Brain microvascular endothelial cell (primary cell): ENCODE measurements at regions not wholly inside any gene's neighbourhood (a gene's known extent, or its start where the extent isn't known, plus 50 kb on each side); places are given as distances from the start of the nearest gene placed in this dataset.
A peak's percentile ranks its signal among the peaks of the same experiment; 100 is the strongest.

Experiments used
- DNase-seq: peaks from one replicate; pipeline ENCODE4 v3.0.0-alpha.2; 2020
- H3K27ac ChIP-seq: fragments of 250-450 bp; sonication (Bioruptor Pico); 2 replicates; pipeline ENCODE4 v1.5.1; 2020; ENCODE audit warnings: mild to moderate bottlenecking, moderate library complexity
- H3K27me3 ChIP-seq: fragments of 250-450 bp; sonication (Bioruptor Pico); replicated peaks from 2 replicates; pipeline ENCODE4 v1.5.1; 2020; ENCODE audit warnings: mild to moderate bottlenecking
- H3K36me3 ChIP-seq: fragments of 250-450 bp; sonication (Bioruptor Pico); replicated peaks from 2 replicates; pipeline ENCODE4 v1.5.1; 2020; ENCODE audit warnings: mild to moderate bottlenecking
- H3K4me3 ChIP-seq: 2 replicates; pipeline ENCODE4 v1.5.1; 2011; ENCODE audit warnings: low read depth, mild to moderate bottlenecking, control low read depth, low read length, moderate library complexity
- in situ Hi-C: cut with HindIII; loops from 2 replicates; pipeline ENCODE4 v1.10.0; 2017; ENCODE audit warnings: low sequenced_read_pairs, low pct_ligation_motif_present
- TF ChIP-seq, protein P1 (sequence below): IDR thresholded peaks from 2 replicates; pipeline ENCODE4 v1.5.1; 2011; ENCODE audit warnings: low read depth, mild to moderate bottlenecking, moderate library complexity, low read length, control low read depth, inconsistent platforms; ENCODE audit errors: missing control alignments

DNA sequence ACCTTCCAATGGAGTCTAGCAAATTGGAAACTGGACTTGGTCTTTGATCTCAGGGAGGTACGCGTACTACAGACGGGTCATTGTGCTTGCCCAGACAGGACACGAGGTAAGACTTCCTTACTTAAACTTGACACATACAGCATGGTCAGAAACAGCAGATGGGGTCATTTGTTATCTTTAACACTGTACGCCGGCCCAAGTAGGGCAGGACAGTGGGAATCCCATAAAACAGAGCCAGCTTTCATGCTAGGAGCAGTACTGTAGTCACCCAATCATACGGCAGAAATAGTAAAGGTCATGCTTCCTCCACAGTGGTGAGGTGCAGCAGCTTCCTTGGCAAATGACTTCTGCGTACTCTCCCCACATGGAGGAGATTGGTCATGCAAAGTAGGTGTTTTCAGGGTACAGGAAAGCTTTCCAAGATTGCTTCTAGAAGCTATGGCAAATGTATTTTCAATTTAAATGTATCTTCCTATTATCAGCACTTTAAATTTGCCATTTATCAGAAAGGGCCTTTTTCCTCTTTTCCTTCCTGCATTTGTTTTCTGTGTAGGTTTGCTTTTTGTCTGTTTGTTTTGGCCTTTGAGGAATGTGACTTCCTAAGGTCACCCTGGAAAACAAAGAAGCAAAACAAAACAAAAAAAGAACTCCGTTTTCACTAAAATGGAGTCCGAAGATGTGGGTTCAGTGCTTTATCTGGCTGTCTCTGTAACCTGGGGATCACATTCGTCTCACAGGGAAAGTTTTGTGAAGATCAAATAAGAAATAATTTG lies 74.0 kb upstream of the DSG1 start:
- Histone ChIP-seq H3K4me3 (no peak overlapping the region), H3K27me3 (no peaks in the 10 kb centered on the region), H3K27ac (no peak overlapping the region), H3K36me3 (no peaks in the 10 kb centered on the region)
- in situ Hi-C loops, result no loop called here
- TF ChIP-seq, protein P1, sequence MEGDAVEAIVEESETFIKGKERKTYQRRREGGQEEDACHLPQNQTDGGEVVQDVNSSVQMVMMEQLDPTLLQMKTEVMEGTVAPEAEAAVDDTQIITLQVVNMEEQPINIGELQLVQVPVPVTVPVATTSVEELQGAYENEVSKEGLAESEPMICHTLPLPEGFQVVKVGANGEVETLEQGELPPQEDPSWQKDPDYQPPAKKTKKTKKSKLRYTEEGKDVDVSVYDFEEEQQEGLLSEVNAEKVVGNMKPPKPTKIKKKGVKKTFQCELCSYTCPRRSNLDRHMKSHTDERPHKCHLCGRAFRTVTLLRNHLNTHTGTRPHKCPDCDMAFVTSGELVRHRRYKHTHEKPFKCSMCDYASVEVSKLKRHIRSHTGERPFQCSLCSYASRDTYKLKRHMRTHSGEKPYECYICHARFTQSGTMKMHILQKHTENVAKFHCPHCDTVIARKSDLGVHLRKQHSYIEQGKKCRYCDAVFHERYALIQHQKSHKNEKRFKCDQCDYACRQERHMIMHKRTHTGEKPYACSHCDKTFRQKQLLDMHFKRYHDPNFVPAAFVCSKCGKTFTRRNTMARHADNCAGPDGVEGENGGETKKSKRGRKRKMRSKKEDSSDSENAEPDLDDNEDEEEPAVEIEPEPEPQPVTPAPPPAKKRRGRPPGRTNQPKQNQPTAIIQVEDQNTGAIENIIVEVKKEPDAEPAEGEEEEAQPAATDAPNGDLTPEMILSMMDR, result no peak
- DNase-seq, result no peak

- no peak for DNase-seq
- no peaks in the 10 kb centered on the region for H3K36me3 ChIP-seq
- in situ Hi-C loops, result no loop called here
- H3K27ac ChIP-seq, result no peak overlapping the region
- TF ChIP-seq, protein P1, result no peak
- no peaks in the 10 kb centered on the region for H3K27me3 ChIP-seq
- no peak overlapping the region for H3K4me3 ChIP-seq
Measured at GRCh38 chr18:31244771-31245394, 73.1 kb upstream of the DSG1 start.

GRCh38 chr18:31245820-31246219 lies 72.1 kb upstream of the DSG1 start:
- H3K36me3 ChIP-seq, result no peaks in the 10 kb centered on the region
- peak; percentile 43 for DNase-seq
- TF ChIP-seq, protein P1, result no peak
- no peak overlapping the region for H3K4me3 ChIP-seq
- no peak overlapping the region for H3K27ac ChIP-seq
- H3K27me3 ChIP-seq, result no peaks in the 10 kb centered on the region
- in situ Hi-C loops, result no loop called here

DNA sequence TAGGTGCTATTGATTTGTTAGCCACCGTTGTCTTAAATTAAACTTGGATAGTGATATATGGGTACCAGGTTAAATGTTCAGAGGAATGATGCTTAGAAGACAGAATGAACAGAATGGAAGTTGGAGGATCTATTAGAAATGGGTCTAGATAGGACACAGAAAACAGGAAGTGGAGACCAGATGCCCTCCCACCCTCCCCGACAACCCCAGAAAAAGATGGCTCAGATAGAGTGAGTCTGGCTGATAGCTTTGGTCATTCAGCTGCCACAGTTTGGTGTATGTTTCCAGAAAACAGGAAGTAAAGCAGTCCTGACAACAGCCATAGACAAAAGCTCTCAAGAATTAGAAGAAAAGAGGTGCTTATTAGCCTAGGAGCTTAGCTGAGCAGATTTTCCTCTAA lies 71.5 kb upstream of the DSG1 start:
- Histone ChIP-seq H3K36me3 (no peaks in the 10 kb centered on the region), H3K27ac (no peak overlapping the region), H3K27me3 (no peaks in the 10 kb centered on the region), H3K4me3 (no peak overlapping the region)
- TF ChIP-seq, protein P1, result no peak
- in situ Hi-C loops, result no loop called here
- DNase-seq, result no peak

DNA sequence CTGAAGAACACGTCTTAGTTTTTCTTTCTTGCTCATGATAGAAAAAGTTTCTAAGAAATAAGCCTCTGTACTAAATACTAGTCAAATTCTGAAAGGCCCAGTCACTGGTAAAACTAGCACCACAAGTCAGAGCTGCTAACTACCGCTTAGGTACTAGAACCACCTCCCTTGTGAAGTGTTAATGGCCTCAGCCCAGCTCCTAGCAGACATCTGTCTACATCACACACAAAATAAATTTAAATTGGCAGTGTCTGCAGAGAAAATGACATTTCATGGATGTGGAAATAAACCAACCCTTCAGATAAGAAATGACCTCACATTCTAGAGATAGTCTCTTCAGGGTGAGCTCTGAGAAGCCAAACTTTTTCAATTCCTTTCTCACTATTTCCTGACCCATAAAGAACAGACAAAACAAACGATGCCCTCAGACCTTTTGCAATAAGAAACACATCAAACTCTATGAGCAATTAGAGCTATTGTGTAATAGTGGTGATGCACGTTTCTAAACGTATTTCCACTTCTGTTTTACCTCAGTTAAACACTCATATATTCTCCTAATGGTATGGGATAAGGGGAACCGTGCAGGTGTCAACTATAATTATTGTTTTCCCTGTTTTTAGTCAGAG lies 70.3 kb upstream of the DSG1 start:
- H3K27ac ChIP-seq, result no peak overlapping the region
- H3K4me3 ChIP-seq, result no peak overlapping the region
- in situ Hi-C loops, result no loop called here
- no peaks in the 10 kb centered on the region for H3K27me3 ChIP-seq
- TF ChIP-seq, protein P1, result no peak
- peak; percentile 35 for DNase-seq
- H3K36me3 ChIP-seq, result no peaks in the 10 kb centered on the region
